HG03045 (cell line): ENCODE measurements at regions not wholly inside any gene's neighbourhood (a gene's known extent, or its start where the extent isn't known, plus 50 kb on each side); places are given as distances from the start of the nearest gene placed in this dataset.
"Not testable (repeated sequence)": the region's sequence is repeated elsewhere in the genome, so short reads cannot be mapped to it uniquely, and the experiment has no call there.

Source experiments
- ATAC-seq: cut with Tn5 transposase; IDR thresholded peaks from one replicate; pipeline ENCODE4 v1.9.1; 2021; ENCODE audit warnings: mild to moderate bottlenecking, moderate library complexity; ENCODE audit not compliant: unreplicated experiment

DNA sequence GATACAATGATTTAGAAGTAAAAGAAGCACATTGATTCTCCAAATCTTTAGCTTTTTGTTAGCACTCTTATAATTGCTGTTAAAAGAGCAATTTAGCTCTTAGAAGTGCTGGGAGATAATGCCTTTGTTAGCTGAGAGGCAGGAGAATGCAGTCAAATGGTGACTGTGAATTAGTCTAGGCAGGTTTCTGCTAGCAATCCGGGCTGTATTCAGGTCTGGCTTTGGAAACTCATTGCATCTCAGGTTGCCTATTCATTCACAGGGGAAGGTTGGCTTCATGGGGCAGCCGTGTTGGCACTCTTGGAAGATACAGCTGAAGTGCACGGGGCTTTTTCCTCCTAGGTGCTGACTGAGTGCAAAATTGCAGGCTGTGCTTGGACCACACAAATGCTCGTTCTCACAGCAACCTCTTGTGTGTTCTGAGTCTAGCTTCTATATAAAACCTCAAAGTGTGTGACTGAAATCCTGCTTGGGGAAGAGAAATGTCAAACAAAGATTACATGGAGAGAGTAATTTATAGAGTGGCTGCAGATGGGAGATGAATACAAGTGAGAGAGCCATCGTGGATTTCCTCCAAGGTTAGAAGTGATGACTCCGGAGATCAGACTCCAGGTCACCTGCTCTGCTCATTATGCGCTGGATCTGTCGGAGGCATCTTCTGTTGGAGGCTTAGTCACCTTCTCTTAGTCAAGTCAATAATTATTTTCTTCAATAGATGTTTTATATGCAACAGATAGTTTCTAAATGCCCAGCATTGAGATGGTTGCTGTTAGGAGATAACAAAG, 167.8 kb downstream of the PMAIP1 start:
- no peak for ATAC-seq

GRCh38 chr18:60066219-60066975, 166.6 kb downstream of the PMAIP1 start:
- ATAC-seq, result no peak

DNA sequence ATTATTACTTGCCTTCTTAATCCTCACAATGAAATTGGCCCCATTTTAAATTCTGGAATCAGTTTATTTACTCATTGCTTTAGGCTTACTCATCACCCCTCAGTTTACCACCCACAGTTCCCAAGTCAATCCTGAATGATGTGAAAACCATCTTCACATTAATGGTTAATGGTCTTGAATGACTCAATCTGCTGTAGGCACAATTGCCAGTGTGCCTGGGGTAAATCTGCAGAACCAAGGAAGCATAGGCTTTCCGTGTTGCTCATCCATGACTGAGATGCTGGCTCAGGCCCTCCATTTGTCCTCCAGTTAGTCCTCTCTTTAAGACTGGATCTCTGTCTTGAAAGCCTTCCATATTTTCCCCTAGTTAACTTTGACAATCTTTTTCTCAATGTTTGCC, 164.5 kb downstream of the PMAIP1 start:
- no peak for ATAC-seq

DNA sequence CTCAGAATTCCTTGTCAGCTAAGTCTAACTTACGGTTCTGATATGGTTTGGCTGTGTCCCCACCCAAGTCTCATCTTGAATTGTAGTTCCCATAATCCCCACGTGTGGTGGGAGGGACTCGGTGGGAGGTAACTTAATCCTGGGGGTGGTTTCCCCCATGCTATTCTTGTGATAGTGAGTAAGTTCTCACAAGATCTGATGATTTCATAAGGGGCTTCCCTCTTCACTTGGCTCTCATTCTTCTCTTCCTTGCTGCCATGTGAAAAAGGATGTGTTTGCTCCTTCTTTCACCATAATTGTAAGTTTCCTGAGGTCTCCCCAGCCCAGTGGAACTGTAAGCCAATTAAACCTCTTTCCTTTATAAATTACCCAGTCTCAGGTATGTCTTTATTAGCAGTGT, 163.0 kb downstream of the PMAIP1 start:
- ATAC-seq, result not testable (repeated sequence)

DNA sequence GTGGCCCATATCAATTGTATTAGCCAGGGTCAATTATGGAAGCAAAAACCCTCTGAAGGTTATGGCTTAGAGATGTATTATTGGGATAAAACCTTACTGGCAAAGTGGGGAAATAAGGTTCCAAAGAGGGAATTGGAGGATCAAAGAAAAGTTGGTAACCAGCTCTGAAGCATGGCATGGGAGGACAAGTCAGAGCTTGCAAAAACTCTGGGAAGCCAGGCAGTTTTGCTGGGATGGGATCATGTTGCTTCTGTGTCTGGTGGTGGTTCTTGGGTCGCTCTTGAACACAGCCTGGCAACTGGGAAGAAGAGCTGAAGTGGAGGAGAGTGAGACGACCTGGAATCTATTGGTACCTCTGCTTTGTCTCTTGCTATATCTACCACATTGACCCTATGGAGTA, 162.6 kb downstream of the PMAIP1 start:
- no peak for ATAC-seq

DNA sequence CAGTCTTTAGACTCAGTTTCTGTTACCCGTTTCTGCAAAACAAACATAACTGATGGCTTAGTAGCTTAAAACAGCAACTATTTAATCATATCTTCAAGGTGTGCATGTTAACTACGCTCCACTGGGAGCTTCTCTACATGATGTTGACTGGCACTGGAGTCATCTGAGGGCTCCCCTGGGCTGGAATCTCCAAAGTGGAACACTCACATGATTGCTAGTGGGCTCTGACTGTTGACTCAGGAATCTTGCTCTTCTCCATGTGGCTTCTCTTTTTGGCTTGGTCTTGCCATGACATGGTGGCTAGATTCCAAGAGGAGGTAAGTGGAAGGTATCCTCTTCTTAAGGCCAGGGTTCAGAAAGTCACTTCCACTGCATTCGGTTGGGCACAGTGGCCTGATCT, 160.8 kb downstream of the PMAIP1 start:
- ATAC-seq, result no peak

DNA sequence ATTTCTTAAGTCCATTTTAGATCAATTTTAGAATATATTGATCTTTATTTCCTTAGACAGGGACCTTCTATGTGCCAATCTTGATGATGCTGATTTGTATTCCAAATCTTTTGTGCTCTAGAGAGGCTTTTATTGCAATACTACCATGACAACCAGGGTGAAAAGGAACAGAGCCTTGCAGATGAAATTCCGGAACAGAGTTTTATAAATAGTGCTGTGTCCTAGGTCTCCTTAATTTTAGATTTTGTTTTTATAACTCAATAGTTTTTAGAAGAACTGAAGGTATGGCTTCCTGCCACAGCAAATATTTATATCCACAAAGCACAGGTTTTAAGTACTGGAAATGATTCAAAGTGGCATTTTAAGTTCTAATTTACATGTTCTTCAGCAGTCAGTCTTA, 160.2 kb downstream of the PMAIP1 start:
- ATAC-seq, result no peak

DNA sequence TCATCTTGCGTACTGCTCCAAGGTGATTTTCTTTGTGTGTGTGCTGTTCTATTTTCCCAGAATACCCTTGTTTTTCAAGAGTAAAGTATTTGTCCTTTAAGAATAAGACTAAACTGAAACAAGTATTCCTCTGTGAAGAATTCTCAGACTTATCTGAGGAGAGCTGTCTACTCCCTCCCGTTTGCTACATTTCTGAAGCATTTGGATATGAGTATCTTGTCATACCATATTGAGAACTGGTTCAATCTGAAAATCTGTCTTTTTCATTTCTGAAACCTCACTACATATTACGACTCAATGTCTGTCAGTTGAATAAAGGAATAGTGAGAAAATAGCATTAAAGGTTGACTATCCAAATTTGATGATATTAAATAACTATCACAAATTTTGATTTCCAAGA, 159.4 kb downstream of the PMAIP1 start:
- no peak for ATAC-seq

- no peak for ATAC-seq
These were observed 154.0 kb downstream of the PMAIP1 start for GRCh38 chr18:60053747-60054304.

GRCh38 chr18:60050821-60051220, 151.0 kb downstream of the PMAIP1 start:
- ATAC-seq, result no peak

- ATAC-seq, result no peak
These were observed 149.4 kb downstream of the PMAIP1 start for GRCh38 chr18:60049172-60049571.

DNA sequence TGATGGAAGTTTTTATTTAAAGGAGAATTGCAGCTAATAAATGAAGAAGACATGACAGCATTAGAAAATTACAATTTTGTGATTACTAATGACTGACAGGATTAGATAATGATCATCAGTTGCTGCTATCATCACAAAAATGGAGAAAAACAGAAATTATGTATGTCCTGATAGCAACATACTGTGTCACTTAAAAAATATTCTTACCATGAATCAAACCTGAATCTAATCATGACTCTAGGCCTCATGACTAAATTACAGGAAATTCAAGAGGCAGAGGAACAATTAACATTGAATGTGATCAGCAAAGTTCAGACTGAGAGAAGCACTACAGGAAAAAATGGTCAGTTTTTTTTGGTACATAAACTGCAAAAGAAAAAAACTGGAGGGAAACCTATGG, 147.8 kb downstream of the PMAIP1 start:
- no peak for ATAC-seq

DNA sequence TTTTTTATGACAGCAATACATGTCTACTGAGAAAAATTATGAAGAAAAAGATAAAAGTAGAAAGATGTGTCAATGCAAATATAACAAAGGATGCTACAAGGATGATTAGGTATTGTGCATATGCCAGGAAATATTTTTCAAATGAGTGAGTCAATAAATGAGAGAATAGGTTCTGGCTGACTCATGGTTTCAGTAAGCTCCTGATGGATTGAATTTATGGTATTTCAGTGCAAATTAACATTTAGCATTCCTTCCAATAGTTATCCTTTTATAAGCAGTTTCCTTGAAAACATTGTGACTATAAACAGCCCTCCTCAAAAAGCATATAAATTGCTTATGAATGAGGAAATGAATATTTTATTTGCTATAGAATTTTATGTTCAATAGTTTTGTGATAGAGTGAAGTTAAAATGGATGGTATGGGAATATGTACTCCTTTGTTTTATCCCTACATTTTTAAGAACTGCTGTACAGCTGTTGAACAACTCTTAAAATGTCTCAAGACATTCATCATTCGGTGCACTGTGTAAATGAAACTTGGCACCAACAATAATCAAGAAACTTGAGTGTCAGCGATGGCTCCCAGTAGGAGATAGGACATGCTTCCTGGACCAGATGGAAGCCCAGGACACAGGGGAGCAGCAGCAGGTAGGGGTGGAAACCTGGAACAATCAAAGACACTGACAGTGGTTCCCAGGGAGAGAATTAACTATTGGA, 144.7 kb downstream of the PMAIP1 start:
- no peak for ATAC-seq

DNA sequence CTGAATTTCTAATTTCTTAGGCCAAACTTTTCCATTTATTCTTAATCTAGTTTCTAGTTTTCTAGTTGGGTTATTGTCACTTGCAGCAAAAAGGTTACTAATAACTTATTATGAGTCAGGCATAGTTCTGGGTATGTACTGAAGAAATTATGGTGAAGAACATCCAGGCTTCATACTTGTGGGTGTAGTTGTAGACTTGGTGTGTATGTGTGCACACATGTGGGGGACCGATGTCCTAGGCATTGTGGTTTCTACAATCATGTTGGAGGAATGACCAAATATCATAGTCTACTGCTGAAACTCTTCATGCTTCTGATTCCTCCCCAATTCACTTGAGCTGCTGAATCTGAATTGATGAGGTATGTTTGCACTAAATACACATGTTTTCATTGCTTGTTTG, 141.2 kb downstream of the PMAIP1 start:
- ATAC-seq, result no peak

DNA sequence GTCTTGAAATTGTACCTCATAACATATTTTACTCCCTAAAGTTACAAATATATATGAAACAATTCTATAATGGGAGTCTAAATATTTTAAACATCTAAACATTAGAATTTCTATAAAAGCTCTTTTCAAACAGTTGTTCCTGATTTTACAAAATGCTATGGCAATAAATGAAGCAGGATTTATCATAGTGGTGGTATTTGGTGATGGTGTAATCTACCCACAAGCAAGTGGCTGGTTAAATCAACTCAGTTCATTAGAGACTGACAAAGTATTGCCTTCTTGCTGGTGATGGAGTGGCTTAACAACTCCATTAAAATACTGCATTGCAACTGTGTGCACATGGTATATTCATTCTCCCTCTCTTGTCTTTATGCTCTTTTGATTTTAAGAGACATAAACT, 138.9 kb downstream of the PMAIP1 start:
- no peak for ATAC-seq

DNA sequence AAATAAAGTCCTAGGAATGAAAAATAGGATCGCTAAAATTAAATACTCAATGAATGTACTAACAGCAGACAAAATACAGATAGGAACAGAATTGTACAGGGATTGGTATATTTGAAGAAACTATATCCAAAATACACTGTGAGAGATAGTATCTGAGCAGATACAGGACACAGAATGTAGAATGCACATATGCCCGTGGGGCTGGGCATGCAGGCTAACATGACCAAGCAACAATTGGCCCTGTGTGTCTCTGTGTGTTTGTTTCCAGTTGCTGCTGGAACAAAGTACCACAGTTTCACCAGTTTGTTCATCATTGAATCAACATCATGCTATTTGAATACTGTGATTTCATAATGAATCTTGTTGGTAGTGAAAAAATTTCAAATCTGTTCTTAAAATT, 127.6 kb downstream of the PMAIP1 start:
- no peak for ATAC-seq

DNA sequence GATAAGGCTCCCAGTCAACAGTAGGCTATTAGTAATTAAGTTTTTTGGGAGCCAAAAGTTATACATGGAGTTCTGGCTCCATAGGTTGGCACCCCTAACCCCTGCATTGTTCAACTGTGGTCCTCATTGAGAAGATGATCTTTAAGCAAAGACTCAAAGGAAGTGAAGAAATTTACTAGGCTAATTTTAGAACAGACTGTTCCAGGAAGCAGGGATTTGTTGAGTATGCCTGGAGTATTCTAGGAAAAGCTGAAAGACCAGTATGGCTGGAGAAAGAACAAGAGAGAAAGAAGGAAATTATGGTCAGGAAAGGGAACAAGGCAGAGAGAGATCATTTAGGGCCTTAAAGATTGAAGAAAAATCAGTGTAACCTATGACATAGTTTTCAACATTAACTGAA, 125.1 kb downstream of the PMAIP1 start:
- ATAC-seq, result no peak

GRCh38 chr18:60024345-60024744, 124.5 kb downstream of the PMAIP1 start:
- ATAC-seq, result no peak

DNA sequence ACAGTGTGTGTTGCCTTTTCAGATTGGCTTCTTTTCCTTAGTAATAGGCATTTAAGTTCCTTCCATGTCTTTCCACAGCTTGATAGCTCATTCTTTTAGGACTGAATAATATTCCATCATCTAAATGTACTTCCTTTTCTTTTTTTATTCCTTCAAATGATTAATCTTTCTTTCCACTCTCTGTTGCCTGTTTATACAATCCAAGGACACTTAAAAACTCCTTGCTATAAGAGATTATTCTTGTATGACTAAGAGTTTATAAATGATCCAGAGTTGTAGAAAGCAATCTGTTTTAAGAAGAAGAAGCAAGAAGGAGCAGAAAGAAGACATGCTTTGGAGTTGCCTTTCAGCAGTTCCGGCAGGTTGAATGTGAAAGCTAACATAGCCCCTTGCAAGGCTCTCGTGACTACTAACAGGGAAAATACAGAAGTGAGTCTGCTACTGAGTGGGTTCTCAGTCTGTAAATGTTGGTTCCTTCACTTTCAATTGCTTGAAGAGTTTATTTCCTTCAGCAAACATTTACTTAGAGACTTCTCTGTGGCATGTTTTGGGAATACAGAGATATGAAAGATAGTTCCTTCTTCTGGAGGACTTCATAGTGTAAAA, 123.0 kb downstream of the PMAIP1 start:
- ATAC-seq, result no peak

GRCh38 chr18:60021556-60021955, 121.8 kb downstream of the PMAIP1 start:
- ATAC-seq, result no peak
